ENCODE measurements at regions not wholly inside any gene's neighbourhood (a gene's known extent, or its start where the extent isn't known, plus 50 kb on each side); places are given as distances from the start of the nearest gene placed in this dataset.

DNA sequence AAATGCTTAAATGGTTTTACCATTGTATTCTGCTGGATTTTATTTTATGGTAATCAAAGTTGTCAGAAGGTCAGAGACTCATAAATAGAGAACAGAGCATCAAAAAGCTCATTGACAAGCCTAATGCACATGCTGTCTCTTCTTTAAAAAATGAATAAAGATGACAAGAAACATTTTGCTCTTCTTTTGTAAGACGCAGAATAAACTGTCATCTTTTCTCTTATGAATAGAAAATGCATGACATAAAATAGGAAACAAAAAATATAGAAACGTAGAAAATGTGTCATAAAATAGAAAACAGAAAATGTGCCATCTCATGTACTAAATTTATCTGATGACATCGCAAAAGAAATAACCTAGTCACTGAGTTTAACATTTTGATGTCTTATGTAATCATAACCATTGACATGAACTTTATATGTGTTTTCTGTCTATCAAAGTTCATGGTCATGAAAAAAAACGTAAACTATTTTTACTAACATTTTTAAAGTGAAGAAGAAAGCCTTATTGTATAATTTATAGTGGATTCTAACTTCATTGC lies 484.1 kb downstream of the TRIML1 start:
- TF ChIP-seq, protein P1, sequence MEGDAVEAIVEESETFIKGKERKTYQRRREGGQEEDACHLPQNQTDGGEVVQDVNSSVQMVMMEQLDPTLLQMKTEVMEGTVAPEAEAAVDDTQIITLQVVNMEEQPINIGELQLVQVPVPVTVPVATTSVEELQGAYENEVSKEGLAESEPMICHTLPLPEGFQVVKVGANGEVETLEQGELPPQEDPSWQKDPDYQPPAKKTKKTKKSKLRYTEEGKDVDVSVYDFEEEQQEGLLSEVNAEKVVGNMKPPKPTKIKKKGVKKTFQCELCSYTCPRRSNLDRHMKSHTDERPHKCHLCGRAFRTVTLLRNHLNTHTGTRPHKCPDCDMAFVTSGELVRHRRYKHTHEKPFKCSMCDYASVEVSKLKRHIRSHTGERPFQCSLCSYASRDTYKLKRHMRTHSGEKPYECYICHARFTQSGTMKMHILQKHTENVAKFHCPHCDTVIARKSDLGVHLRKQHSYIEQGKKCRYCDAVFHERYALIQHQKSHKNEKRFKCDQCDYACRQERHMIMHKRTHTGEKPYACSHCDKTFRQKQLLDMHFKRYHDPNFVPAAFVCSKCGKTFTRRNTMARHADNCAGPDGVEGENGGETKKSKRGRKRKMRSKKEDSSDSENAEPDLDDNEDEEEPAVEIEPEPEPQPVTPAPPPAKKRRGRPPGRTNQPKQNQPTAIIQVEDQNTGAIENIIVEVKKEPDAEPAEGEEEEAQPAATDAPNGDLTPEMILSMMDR (IDR thresholded peaks at IDR 0.05; ENCODE audit: low read depth, low read length): no peak
- DNase-seq: no peak
- no peaks in the 10 kb centered on the region for H3K36me3 ChIP-seq
- no peaks in the 10 kb centered on the region for H3K27me3 ChIP-seq
- no peaks in the 10 kb centered on the region for H3K4me1 ChIP-seq
- no peak overlapping the region for H3K4me3 ChIP-seq (ENCODE audit: low read depth, low read length)
- no peaks in the 10 kb centered on the region; the same call in 1 of the 2 replicates for H3K9me3 ChIP-seq

DNA sequence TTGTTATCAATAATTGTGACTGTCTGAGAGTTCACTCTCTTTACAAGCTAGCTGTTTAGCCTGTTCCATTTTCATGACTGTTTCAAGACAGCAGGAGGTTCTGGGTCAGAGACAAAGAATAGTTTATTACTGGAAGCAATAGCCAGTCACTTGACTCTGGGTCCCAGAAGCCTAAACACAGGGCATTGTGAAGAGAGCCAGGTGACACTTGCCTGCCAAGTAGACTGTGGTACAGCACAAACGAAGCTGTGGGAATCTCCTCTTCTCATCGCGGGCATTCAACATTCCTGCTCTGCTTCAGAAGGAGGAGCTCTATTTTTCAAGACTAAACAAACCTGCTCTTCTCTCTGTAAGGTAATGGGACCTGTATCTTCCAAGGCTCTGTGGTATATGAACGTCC lies 485.1 kb downstream of the TRIML1 start:
- Histone ChIP-seq H3K4me1 (no peaks in the 10 kb centered on the region), H3K36me3 (no peaks in the 10 kb centered on the region), H3K9me3 (no peaks in the 10 kb centered on the region; the same call in 1 of the 2 replicates), H3K27me3 (no peaks in the 10 kb centered on the region), H3K4me3 (ENCODE audit: low read depth, low read length) (no peak overlapping the region)
- TF ChIP-seq, protein P1 (IDR thresholded peaks at IDR 0.05; ENCODE audit: low read depth, low read length): no peak
- DNase-seq: no peak

DNA sequence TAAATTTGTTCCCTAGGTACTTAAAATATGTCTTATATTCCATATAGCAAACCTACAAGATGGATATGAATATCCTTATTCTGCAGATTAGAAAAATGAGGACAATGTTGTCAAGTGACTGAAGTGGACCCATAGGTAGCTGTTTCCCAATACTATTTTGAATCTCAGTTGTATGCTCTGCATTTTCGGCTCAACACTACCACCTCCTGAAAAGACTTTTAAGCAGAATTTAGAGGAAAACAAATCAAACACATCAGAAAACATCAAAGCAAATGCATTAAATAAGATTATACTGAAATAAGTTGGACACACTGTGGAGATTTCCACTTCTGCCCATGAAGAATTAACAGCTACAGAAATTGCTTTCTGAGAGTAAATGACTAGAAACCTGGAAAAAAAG lies 488.7 kb downstream of the TRIML1 start:
- TF ChIP-seq, protein P1 (IDR thresholded peaks at IDR 0.05; ENCODE audit: low read depth, low read length): no peak
- H3K9me3 ChIP-seq: no peaks in the 10 kb centered on the region
- DNase-seq: no peak
- no peaks in the 10 kb centered on the region for H3K36me3 ChIP-seq
- no peak overlapping the region for H3K4me3 ChIP-seq (ENCODE audit: low read depth, low read length)
- no peaks in the 10 kb centered on the region for H3K4me1 ChIP-seq
- H3K27me3 ChIP-seq: no peaks in the 10 kb centered on the region

DNA sequence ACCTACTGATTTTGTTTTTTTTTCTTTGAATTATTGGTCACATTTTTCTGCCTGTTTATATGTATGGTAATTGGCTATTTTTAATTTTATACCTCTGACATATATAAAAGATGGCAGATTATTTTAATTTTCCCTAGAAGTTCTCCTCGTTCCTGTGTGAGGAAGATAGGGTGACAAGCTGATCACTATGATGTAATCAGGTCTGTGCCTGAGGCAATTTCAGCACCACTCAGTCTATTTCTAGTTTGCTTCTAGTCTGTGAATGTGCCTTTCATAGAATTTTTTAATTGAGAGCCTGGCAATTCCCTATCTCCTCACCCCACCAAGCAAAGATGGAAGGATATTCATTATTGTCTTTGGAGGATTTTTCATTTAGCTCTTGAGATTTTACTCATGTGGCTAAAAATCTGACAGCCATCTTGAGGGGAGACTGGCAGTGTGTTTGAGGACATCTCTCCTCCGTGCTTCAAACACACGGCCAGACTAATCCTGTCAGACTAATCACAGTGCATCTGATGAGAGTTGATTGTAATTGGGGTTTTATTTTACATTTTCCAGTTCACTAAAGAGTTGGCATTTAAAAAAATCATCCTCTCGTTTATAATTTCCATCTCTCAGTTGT lies 500.3 kb downstream of the TRIML1 start:
- no peaks in the 10 kb centered on the region for H3K27me3 ChIP-seq

DNA sequence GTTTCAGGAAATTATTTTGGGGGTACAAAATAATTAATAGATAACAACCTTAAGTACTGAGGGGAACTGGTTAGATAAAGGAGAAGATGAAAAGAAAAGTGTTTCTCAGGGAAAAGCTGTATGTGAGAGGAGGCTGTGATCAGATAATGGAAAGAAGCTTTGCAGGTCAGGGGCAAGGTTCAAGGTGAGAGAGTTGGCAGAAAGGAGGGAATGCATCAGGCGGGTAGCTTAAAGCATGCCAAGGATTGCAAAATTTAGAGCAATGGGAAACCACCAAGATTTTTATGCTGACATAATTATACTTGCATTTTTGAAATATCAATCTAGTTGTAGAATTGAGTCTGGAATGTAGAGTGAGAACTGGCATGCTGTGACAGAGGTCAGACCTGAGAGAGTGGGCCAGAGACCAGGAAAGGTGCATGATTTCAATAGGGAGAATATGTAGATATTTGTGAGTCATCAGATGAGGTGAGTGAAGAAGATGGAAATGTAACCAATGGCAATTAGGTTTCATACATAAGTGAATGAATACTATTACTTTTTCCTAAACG lies 508.7 kb downstream of the TRIML1 start:
- no peaks in the 10 kb centered on the region for H3K36me3 ChIP-seq

More for the DNA sequence above, 500.3 kb downstream of the TRIML1 start:
- H3K9me3 ChIP-seq: no peaks in the 10 kb centered on the region
- TF ChIP-seq, protein P1 (IDR thresholded peaks at IDR 0.05; ENCODE audit: low read depth, low read length): no peak
- DNase-seq: no peak
- H3K36me3 ChIP-seq: no peaks in the 10 kb centered on the region
- H3K4me1 ChIP-seq: no peaks in the 10 kb centered on the region
- no peak overlapping the region for H3K4me3 ChIP-seq (ENCODE audit: low read depth, low read length)

More for the DNA sequence above, 508.7 kb downstream of the TRIML1 start:
- H3K4me3 ChIP-seq (ENCODE audit: low read depth, low read length): no peak overlapping the region
- no peaks in the 10 kb centered on the region for H3K27me3 ChIP-seq
- DNase-seq: no peak
- TF ChIP-seq, protein P1 (IDR thresholded peaks at IDR 0.05; ENCODE audit: low read depth, low read length): no peak
- H3K9me3 ChIP-seq: no peaks in the 10 kb centered on the region; the same call in 1 of the 2 replicates
- H3K4me1 ChIP-seq: no peaks in the 10 kb centered on the region
